ENCODE measurements at regions not wholly inside any gene's neighbourhood (a gene's known extent, or its start where the extent isn't known, plus 50 kb on each side); places are given as distances from the start of the nearest gene placed in this dataset.
"Not testable (repeated sequence)": the region's sequence is repeated elsewhere in the genome, so short reads cannot be mapped to it uniquely, and the experiment has no call there.

DNA sequence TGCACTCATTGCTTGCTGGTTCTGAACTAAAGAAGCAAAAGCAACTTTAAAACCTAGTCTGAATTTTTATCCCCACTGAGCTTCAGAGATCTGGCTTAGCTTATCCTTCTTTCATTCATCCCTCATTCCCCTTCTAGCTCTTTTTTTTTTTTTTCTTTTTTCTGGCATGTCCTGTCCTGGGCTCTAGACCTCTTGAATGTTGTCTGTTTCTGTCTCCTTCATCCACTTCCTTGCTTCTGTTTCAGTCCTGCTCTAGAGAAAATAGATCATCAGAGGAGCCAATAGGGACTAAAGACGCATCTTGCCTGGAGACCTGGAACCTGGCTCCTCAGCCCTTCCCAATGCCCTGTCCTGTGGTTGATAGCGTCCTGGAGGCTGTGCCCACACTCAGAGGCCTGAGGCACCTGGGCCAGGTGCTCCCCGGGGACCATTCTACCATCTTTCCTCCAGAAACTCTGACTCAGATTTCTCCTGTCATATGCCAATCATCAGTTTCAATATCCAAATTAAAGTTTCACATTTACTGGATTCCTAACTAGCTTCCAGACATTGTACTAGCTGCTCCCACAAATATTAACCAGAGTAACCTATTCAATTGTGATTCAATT is 115.7 kb upstream of the GATB start:
- no peak for DNase-seq

DNA sequence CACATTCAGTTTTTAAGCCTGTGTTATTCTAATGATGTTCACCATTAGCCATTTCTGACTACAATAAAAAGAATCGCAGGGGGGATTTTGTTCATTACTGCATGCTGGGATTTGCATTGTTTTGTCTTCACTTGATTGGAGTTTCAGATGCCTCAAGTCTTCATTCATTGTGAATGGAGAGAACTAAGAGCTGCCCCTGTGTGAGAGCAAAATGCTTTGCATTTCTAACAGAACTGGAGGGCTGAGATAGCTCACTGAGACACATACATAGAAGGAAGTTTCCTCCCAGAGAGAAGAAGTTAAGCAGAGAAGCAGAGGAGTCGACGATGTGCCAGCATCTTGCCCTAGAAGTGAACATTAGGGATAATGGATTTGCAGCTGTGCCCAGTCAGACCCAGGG is 113.5 kb upstream of the GATB start:
- DNase-seq, result no peak

DNA sequence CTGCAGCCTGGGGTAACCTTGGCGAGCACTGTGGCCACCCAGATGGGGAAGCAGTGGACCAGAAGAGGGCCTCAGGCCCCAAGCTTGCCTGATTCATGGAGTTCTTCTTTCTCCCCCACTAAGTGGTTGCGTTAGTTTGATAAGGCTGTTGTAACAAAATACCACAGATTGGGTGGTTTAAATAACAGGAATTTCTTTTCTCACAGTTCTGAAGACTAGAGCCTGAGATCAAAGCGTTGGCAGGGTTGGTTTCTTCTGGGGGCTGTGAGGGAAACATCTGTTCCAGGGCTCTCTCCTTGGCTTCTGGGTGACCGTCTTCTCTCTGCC is 105.7 kb upstream of the GATB start:
- DNase-seq, result peak; percentile 89

DNA sequence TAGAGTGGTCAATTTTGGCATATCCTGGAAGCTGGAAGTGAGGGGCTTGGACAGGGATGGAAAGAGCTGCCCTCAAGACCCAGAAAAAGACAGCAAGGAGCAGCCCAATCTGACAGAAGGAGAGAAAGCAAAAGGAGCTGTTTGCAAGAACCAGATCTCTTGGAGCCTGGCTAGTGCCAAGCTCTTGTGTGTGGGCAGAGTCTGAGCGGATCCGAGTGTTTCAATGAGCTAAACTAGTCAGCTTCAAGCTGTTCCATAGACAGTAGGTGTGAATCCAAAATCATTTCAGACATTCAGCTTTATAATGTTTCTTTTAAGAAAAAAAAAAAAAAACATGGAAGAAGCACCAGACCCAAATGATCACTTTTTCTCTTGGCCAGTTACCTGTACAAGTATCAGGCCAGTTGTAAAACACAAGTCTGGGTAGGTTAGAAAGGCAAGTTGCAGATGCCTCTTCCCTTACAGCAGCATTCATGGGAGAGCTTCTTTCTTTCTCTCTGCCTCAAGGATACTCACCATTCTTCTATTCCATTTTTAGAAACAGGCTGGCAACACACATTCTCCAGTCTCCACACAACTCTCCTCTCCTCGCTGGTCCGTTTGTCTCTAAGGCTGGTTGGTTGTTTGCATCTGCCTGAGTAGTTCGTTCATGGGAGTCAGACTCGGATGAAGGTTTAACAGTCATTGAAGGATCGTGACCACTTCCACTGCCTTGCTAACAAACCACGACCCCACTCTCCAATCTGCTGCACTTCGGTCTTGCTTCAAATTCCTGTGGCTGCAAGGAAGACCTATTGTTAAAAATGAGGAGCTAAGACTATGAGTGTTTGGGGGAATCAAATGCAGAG is 105.2 kb upstream of the GATB start:
- no peak for DNase-seq

DNA sequence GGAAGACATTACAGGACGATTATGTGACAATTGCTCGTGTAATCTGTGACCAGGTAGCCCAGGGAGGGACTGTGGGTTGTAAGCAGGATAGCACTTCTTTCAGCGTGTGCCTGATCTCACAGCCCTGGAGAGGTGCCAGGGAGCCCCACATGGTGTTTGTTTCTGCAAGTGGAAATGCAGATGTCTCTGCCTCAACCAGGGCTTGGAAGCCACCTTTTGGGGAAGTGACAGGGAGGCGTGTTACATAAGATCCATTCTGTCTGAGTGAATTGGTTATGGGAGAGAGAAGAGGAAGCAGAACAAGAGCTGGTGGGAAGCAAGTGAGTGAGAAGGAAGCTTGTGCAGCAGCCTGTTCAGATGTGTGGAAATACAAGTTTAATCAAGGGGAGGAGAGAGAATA is 104.5 kb upstream of the GATB start:
- DNase-seq, result peak; percentile 99

DNA sequence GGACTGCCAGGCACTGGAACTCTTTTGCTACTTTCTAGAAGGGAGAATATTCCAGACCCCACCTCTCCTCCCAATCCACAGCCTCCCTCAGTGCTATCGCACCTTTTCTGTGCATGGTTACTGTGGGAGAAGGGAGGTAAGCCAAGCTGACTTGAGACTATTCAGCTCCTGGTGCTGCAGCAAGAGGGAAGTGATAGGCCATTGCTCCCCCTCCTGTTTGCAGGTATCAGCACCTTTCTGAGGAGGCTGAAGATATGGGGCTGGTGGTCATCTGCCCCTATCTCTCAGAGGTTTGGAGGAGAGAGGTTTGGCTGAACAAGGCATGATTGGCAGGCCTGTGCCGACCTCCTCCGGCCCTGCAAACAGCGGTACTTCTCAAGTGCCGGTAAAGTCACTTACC is 103.3 kb upstream of the GATB start:
- no peak for DNase-seq

DNA sequence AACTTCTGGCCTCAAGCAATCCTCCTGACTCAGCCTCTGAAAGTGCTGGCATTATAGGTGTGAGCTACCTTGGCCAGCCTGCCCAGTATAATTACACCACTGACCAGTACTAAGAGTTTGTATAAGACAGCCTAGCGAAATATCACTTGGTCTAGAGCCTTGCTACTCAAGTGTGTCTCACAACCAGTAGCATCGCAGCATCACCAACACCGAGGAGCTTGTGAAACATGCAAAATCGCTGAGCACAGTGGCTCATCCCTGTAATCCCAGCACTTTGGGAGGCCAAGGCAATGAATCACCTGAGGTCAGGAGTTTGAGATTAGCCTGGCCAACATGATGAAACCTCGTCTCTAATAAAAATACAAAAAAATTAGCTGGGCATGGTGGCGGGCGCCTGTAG is 102.0 kb upstream of the GATB start:
- no peak for DNase-seq

DNA sequence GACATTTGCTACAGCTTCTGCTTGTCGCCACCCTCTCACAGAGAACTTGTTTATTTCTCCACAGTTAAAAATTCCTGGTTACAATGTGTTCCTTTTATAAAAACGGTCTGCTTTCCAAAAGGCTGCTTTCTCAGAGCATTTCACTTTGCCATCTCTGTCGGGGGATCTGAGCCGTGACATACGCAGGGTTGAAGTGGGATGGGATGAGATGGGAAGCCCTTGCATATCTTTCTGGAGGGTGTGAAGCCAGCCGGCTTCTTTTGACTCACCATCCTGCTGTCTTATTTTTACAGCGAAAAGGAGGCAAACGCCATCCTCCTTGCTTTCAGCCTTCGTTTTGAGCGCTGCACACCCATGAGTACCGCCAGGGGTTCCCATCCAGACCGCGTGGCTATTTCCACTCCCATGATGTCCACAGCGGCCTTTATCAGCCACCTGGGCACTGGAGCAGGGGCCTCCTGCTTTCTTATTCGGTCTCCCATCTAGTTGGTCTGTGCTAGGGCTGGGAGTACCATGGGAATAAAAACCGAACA is 99.8 kb upstream of the GATB start:
- DNase-seq, result no peak

DNA sequence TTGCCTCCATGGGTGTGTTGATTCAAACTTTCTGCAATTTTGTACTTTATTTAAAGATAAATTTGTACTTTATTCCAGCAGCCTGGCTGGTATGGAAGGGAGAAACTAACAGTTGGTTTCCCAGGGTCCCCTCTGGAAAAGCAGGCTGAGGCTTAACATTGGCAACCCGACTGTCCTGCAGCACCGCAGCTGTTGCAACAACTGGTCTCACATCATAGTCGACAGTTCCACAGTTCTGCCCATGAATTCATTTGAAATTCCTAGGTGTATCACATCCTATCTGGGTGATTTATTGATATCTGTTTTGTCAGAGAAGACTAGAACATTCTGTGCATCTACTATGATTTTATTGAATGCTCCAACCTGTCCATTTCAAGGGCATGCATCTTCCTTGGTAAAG is 98.8 kb upstream of the GATB start:
- no peak for DNase-seq

DNA sequence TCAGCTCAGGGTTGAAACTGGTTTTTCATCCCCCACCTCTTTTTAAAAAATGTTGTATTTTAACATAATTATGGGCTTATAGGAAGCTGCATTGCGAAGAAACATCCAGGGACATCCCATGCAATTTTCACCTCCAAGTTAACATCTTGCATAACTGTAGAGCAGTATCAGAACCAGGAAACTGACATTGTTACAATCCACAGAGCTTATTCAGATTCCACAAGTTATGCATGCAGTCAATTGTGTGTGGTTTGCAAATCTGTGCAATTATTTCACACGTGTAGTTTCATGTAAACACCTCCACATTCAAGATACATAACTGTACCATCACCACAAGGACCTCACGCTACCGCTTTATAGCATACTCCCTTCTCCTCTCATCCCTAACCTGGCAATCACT is 97.5 kb upstream of the GATB start:
- DNase-seq, result no peak

DNA sequence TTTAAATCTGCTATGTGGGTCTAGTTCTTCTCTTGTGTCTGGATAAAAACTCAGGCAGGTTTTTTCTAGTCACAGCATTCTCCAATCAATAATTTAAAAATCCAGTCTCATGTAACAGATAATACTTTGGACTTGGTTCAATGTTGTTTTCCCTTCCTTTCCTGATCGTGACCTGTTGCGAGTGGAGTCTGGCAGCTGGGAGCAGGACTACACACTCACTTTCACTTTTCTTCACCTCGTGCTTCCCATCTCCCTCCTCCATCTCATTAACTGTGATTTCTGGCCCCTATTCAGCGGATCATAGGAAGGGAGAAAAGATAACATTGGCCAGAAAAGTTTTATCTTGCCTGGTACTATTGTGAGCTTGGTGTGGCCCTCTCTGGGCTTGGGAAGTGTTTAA is 96.6 kb upstream of the GATB start:
- DNase-seq, result no peak

DNA sequence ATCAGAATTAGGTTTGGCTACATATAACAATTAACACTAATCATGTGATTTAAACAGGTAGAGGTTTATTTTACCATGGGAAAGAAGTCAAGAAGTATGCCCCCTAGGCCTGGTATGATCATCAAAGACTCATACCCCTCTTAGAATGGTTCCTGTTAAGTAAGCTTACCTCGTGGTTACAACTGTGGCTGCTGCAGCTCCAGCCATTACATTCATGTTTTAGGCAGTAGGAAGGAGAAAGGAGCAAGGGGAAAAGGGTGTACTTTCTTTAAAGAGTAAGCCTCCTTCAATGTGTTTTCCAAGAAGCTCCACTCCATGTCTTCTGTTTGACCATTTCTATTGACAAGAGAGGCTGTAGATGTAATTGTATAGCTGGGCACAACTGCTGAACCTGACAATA is 94.9 kb upstream of the GATB start:
- peak; percentile 3 for DNase-seq

DNA sequence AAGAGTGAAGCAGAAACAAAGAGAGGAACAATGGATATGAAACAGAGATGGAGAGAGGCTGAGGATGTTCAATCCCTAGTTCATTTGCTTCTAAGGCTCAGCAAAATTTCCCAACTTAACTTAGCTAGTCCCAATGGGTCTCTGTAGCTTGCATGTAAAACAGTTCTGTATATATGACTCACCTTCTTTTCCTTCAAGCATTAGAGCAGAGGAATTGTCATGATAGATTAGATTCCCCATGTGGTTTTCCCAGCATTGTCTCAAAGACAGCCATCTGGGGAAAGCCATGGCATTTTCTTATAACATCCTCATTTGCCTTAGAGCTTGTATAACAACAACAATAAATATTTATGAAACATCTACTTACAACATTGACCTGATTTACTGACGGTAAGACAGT is 93.9 kb upstream of the GATB start:
- no peak for DNase-seq

DNA sequence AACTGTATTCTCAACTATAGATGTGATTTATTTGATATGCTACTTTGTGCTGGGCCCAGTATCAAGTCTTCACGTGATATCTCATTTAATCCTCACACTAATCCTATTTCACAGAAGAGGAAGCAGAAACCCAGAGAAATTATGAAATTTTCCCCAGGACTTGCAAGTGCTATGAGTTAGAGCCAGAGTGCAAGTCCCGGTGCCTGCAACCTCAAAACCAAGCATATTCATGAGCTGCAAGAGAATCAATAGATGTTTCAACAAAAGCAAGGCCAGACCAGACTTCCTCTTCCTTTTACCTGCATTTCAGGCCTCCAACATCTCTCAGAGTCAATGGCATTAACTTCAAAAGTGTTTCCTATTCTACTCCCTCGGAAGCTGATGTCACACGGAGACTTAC is 92.2 kb upstream of the GATB start:
- DNase-seq, result peak; percentile 99

DNA sequence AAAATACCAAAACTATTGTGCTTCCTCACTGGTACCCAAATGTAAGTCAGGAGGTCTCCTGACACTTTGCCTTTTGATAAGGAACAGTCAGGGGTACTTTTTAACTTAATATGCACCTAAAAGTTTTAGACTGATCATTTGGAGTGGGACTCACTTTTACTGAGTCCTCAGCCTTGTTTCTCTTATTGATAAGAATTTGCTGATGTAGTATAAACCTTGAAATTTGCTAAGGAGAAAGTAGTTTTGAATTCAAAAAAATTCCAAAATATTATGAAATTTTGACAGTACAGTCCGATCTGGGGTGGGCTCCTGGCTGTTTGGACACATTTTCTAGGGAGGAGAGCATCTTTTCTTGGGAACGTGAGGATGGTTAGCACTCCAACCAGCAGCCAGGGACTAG is 91.4 kb upstream of the GATB start:
- DNase-seq, result no peak

DNA sequence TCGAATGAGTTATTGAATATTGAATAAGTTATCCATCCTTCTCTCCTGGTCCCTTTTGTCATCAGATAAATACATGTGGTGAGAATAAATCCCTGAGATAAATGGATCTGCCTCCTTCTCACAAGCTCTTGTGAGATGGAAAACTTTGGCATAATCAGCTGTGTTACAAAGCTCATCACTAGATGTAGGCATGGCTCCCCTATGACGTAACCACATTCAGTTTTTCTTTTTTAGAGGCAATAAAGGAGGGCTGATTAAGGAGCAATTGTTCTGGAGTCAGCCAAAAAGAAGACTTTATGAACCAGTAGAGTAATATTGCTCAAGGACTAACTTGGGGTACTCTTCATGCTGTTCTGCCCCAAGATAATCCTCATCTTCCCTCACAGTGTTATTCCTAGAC is 90.5 kb upstream of the GATB start:
- no peak for DNase-seq

DNA sequence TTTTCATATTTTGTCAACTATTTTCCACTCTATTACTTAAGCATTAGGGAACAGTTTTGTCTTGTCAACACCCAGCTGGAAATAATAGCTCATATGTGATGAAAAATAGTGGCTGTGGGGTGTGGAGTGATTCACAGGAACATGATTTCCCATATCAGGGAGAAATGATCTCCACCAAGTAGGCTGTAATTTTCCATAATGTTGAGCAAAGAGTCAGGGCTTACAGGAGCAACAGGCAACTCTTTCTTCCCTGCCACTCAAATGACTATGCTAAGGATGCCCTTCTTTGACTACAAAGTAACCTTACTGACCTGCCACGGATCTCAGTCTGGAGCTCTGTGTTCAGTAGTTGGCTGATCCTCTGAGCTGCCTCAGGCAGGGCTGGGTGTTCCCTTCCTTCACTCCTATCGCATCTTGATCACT is 90.0 kb upstream of the GATB start:
- no peak for DNase-seq

DNA sequence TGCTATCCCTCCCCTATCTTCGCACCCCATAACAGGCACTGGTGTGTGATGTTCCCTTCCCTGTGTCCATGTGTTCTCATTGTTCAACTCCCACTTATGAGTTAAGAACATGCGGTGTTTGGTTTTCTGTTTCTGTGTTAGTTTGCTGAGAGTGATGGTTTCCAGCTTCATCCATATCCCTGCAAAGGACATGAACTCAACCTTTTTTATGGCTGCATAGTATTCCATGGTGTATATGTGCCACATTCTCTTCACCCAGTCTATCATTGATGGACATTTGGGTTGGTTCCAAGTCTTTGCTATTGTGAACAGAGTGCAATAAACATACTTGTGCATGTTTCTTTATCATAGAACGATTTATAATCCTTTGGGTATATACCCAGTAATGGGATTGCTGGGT is 84.7 kb upstream of the GATB start:
- DNase-seq, result not testable (repeated sequence)

DNA sequence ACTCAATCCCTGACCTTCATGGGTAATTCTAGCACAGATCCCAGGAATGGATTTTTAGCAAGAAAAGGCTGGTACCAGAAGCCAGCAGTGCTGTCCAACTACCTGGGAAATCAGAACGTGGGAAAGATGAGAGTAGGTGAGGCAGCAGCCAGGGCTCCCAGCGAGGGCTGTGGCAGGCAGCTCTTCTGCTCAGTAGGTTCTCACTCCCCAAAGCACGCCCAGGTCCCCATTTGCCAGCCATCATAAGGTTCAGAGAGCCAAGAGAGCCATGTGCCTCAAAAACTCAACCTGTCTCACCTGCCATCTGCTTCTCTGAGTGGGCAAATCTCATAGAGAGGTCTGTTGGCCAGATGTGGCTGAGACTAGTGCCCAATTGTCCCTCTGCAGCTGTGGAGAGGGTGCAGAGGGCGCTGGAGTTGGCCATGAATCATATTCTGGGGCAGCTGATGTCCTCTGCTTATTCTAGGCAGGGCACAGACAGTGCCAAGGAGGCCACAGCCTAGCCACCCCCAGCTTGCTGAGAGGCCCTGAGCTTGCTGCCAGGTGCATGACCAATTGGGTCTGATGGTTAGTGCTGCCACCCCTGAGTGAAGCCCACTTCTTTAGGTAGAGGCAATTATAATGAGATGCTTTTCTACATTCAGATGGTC is 81.7 kb upstream of the GATB start:
- DNase-seq, result no peak

DNA sequence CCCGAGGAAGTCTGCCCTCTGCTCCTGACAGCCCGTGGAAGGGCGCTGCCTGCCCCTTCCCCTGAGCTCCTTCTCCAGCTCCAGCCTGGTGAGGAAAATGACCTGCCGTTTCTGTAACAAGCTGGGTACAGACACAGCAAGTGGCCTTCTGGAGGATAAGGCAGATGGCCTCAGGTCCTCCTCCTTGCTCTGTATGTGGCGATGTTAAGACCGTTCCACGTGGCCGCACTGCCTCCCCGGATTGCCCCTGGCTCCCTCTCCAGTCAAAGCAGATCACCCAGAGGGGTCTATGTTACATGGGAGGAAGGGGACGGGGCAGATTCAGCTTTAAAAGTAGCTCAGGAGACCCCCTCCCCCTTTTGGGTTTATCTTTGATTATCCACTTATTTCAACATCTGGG is 80.3 kb upstream of the GATB start:
- DNase-seq, result no peak

DNA sequence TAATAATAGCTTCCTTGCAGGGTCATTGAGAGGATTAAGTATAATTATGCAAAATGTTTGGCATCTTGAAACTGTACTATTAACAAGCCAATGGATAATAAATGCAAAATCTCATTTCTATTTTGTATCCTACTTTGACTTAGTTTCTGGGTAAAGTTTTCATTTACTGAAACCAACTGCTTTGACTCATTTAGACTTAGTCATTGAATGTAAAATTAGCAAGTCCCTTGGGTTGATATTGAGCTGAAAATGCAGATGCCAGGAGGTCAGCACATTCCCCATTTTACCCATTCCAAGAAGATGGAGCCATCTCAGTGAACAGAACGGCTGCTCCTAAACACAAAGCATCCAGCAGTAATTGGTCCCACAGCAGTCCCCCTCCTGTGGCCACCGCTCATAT is 74.7 kb upstream of the GATB start:
- no peak for DNase-seq

DNA sequence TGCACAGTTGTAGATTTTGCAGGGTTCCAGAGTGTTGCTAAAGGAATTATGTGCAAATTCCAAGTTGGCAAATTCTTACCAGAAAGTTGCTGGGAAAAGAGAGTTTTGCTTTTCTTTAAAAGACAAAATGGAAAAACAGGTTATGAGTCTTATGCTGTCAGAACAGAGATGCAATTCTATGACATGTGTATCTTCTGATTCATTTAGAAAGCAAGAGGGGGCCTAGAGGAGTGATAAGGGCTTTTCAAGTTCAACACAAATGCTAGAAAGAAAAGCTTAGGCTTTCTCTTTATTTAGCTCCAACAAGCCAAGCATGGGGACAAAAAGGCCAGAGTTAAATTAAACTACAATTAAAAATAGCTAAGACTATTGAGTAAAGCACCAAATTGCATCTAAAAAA is 72.4 kb upstream of the GATB start:
- no peak for DNase-seq

DNA sequence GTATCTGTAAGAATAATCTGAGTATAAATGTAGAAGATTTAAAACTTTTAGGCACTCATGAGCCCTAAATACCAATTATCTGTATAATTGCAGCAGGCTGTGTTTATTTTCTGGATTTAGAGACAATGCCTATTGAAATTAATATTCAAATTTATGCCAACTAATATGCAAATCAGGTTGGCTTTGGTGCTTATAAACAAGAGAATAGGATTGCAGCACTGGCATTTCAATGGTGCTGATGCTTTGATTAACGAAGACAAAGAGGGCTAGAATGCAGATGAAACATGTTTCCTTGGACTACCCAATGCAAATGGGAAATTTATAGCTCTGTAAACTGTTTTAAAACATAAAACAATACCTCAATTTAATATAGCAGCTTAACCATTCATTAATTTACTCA is 70.7 kb upstream of the GATB start:
- DNase-seq, result no peak

DNA sequence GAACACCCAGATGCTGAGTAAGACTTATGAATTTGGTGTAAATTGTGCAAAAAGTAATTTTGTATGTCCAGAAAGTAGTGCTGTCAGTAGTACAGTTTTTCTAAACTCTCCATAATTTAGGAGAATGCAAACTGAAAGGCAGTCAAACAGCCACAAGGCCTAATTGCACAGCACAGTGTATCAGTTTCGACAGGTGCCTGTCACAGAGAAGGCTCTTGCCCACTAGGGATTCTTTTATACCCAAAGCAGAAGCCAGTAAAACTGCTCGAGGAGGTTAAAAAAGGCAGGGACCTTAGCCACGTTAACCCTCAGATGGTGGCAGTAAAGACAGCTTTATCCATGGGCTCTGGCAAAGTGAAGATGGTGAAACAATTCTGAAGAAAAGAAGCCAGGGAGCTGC is 69.4 kb upstream of the GATB start:
- no peak for DNase-seq

Measured in MV-4-11 (cell line).